Activated naive CD4-positive, alpha-beta T cell treated with anti-CD3 and anti-CD28 coated beads for 36 hours (primary cell): ENCODE measurements at regions not wholly inside any gene's neighbourhood (a gene's known extent, or its start where the extent isn't known, plus 50 kb on each side); places are given as distances from the start of the nearest gene placed in this dataset.
A peak's percentile ranks its signal among the peaks of the same experiment; 100 is the strongest.

ENCODE experiments used
- CTCF ChIA-PET: fragments of 350-600 bp; sonication (Branson Sonifier 250); formaldehyde crosslinking; loops from one replicate; lab custom pipeline; 2021; ENCODE audit warnings: antibody characterized with exemption; lab: Charles Lee
- DNase-seq: peaks from one replicate; pipeline ENCODE4 v3.0.0-alpha.2; 2020
- H3K27ac Mint-ChIP-seq: one replicate; pipeline ENCODE4 v1.8.0; 2021; ENCODE audit warnings: mild to moderate bottlenecking, mixed read lengths
- H3K27me3 Mint-ChIP-seq: one replicate; pipeline ENCODE4 v1.8.0; 2021; ENCODE audit warnings: low read depth, mixed read lengths
- H3K36me3 Mint-ChIP-seq: one replicate; pipeline ENCODE4 v1.8.0; 2021; ENCODE audit warnings: low read depth, mixed read lengths
- H3K4me1 Mint-ChIP-seq: one replicate; pipeline ENCODE4 v1.8.0; 2021; ENCODE audit warnings: low read depth, mixed read lengths
- H3K4me3 Mint-ChIP-seq: one replicate; pipeline ENCODE4 v1.8.0; 2021; ENCODE audit warnings: mild to moderate bottlenecking, moderate library complexity, mixed read lengths
- H3K9me3 Mint-ChIP-seq: one replicate; pipeline ENCODE4 v1.8.0; 2021; ENCODE audit warnings: mixed read lengths
- intact Hi-C: fragments of 100-400 bp; cut with micrococcal nuclease; formaldehyde crosslinking; loops from one replicate; pipeline ENCODE4 v1.15.1; 2023

DNA sequence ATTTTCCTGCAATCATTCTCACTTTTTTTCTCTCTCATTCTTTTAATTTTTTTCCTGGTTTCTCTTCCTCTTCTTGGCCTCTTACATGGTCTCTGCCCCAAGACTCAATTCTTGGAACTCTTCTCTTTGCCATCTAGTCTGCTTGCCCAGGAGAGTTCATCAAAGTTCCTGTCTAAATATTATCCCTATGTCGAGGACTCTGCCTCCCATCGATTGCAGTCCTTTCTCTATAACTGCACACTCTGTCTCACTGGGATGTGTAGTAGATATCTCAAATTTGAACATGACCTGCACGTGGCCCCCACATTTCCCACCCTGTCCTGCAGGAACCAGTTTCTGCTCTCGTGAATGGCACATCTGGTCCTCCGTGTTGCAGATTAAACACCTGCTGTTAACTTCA, 204.7 kb upstream of the TMTC4 start:
- no peak for DNase-seq
- Mint-ChIP-seq H3K4me1 (peaks cover 8% of the 10 kb centered on the region), H3K27me3 (peaks cover 45% of the 10 kb centered on the region), H3K36me3 (no peaks in the 10 kb centered on the region), H3K27ac (no peak overlapping the region), H3K9me3 (peaks cover 1% of the 10 kb centered on the region), H3K4me3 (no peak overlapping the region)
- intact Hi-C loops = loop anchor here (5.0 kb wide), 3 partner anchors 157 to 292 kb away; partner anchors contain the start of gene GGACT
- CTCF ChIA-PET = no interaction called here

DNA sequence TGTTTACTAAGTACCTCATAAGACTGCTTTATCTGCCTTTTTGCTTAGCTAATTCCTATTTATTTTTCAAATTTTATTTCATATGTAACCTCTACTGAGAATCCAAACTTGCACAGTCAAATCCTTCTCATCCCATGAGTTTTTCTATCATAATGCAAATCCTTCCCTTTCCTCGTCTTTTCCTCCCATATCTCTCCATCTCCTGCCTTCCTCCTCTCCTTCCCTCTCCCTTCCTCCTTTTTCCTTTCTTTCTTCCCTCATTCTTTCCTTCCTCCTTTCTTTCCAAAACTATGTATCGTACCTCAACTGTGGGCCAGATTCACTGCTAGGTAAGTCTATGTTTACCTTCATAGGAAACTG, 201.4 kb upstream of the TMTC4 start:
- DNase-seq = no peak
- peaks cover 54% of the 10 kb centered on the region for H3K27me3 Mint-ChIP-seq
- intact Hi-C loops = loop anchor here (5.0 kb wide), 3 partner anchors 154 to 289 kb away; partner anchors contain the start of gene GGACT
- peaks cover 1% of the 10 kb centered on the region for H3K9me3 Mint-ChIP-seq
- no peaks in the 10 kb centered on the region for H3K36me3 Mint-ChIP-seq
- no peak overlapping the region for H3K4me3 Mint-ChIP-seq
- CTCF ChIA-PET = no interaction called here
- peaks cover 8% of the 10 kb centered on the region for H3K4me1 Mint-ChIP-seq
- no peak overlapping the region for H3K27ac Mint-ChIP-seq

DNA sequence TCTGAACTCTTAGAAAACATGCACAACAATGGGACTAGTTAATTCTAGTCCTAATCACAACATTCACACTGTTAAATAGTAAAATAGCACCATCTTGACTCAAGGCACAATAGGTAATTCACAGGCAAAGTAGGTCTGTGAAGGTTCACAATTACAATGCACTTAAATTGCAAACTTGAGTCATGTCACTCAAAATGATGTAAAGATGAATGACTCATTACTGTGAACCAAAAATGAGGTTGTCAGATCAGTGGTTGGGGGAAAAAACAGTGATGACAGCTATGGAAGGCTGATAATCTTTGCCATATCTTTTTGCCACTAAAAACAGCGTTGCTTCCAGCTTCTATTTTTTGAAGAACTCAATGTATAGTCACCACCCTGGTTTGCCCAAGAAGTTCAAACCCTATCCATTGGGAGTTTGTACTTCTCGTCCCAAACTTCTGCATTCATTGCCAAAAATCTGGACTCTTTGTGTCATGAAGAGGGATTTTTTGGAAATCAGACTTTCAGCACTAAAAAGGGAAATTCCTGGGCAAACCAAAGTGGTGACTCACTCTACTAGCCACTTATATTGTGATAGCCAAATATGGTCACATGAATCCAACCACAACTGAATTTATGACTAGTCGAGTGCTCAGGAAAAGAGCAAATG, 200.9 kb upstream of the TMTC4 start:
- no peaks in the 10 kb centered on the region for H3K36me3 Mint-ChIP-seq
- peaks cover 1% of the 10 kb centered on the region for H3K9me3 Mint-ChIP-seq
- H3K27me3 Mint-ChIP-seq = peaks cover 57% of the 10 kb centered on the region
- peaks cover 8% of the 10 kb centered on the region for H3K4me1 Mint-ChIP-seq
- H3K4me3 Mint-ChIP-seq = no peak overlapping the region
- CTCF ChIA-PET = no interaction called here
- DNase-seq = peak; percentile 31
- peak overlapping the region; percentile 64 for H3K27ac Mint-ChIP-seq
- intact Hi-C loops = loop anchor here (1.0 to 5.0 kb wide), 4 partner anchors 153 to 288 kb away; partner anchors contain the start of gene GGACT

DNA sequence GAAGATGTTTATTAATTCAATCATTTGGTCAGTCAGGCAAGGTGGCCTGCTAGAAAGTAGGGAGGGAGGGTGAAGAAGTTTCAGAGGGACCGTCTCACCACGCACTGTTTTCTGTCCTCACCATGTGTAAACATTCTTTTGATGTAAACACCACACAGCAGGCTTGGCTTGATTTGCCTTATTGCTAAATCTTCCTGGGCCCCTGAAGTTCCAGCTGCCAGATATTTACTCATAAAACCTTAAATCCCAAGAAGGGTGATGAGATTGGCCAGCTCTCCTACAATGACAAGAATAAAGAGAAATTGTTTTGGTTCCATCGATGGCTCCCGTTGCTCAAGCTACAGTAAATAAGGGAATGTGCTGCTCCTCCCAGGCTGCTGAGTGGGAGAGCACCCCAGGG, 198.2 kb upstream of the TMTC4 start:
- CTCF ChIA-PET = no interaction called here
- Mint-ChIP-seq H3K27ac (no peak overlapping the region), H3K36me3 (no peaks in the 10 kb centered on the region), H3K4me1 (peaks cover 8% of the 10 kb centered on the region), H3K9me3 (peaks cover 3% of the 10 kb centered on the region), H3K27me3 (peaks cover 41% of the 10 kb centered on the region), H3K4me3 (no peak overlapping the region)
- intact Hi-C loops = no loop called here
- DNase-seq = no peak

DNA sequence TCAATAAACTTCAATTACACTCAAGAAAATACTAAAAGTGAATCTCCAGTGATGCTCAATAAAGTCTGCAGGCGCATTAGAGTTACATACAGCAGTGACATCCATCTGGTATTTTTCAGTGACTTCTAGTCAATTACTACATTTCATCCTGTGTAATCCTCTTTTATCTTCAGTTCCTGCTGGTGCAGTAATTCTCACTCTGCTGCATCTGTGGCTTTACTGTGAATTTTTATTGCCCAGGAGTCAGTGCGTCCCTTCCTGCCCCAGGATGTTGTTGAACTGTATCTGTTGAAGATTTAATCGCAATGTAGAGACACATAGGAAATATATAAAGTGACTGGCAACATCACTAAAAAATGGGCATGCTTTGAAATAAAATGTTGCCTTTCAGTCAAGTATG, 196.3 kb upstream of the TMTC4 start:
- CTCF ChIA-PET = no interaction called here
- no peak overlapping the region for H3K4me3 Mint-ChIP-seq
- H3K27me3 Mint-ChIP-seq = peaks cover 27% of the 10 kb centered on the region
- peaks cover 18% of the 10 kb centered on the region for H3K9me3 Mint-ChIP-seq
- intact Hi-C loops = no loop called here
- DNase-seq = no peak
- peaks cover 4% of the 10 kb centered on the region for H3K4me1 Mint-ChIP-seq
- H3K36me3 Mint-ChIP-seq = no peaks in the 10 kb centered on the region
- H3K27ac Mint-ChIP-seq = no peak overlapping the region

DNA sequence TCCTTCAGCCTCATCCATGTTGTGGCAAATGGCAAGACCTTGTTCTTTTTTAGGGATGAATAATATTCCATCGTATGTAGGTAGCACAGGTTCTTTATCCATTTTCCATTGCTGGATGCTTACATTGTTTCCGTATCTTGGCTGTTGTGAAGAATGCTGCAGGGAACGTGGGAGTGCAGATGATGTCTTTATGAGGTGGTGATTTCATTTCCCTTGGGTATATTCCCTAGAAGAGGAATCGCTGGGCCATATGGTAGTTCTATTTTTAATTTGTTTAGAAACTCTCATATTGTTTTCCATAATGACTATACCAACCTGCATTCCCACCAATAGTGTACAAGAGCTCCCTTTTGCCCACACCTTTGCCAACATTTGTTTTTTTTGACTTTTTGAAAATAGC, 186.3 kb upstream of the TMTC4 start:
- no peak overlapping the region for H3K4me3 Mint-ChIP-seq
- CTCF ChIA-PET = interaction anchor here (0.6 kb wide), 1 partner anchor 120 kb away, joined by 3 read pairs; no protein-coding TSS in a partner anchor

DNA sequence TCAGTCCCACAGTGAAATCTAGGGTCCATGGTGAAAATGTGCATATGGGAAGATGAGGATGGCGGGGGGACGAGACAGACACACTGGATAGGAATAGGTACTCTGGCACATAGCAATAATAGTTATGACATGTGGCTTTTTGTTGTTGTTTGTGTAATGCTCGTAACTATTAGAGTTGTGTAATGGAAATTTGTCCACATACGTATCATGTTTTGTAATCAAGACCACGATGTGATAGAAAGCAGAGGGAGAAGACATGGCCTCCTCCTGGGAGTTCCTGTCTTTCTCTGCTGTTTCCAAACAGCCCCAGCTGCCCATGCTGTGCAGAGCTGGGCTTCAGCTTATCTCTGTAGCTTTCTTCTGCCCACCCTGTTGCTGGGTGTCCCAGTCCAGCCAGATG, 185.3 kb upstream of the TMTC4 start:
- intact Hi-C loops = no loop called here
- Mint-ChIP-seq H3K4me1 (no peaks in the 10 kb centered on the region), H3K27ac (no peak overlapping the region), H3K36me3 (no peaks in the 10 kb centered on the region), H3K4me3 (no peak overlapping the region), H3K27me3 (peaks cover 7% of the 10 kb centered on the region), H3K9me3 (peaks cover 1% of the 10 kb centered on the region)
- no peak for DNase-seq
- CTCF ChIA-PET = no interaction called here

More for the DNA sequence above, 186.3 kb upstream of the TMTC4 start:
- DNase-seq = no peak
- Mint-ChIP-seq H3K27me3 (peaks cover 8% of the 10 kb centered on the region), H3K4me1 (no peaks in the 10 kb centered on the region), H3K9me3 (peaks cover 3% of the 10 kb centered on the region), H3K27ac (no peak overlapping the region), H3K36me3 (no peaks in the 10 kb centered on the region)
- intact Hi-C loops = no loop called here

DNA sequence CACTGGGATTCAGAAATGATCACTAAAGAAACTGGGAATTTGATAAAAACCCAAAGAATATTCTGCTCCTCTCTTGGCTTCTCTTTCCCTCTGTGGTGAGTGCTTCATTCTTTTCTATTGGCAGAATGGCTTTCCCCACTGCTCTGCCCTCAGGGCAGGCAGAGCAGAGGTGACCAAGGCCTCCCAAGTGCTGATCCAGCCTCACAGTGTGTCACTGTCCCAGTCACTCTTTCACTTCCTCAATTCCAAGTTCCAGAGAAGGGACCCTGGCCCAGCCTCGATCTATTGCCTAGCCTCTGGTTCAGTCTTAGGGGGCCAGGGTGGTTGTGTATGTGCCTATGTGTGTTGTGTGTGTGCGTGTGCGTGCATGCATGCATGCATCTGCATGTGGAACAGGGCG, 180.6 kb upstream of the TMTC4 start:
- no peak overlapping the region for H3K27ac Mint-ChIP-seq
- intact Hi-C loops = no loop called here
- no peaks in the 10 kb centered on the region for H3K36me3 Mint-ChIP-seq
- H3K27me3 Mint-ChIP-seq = peaks cover 7% of the 10 kb centered on the region
- H3K9me3 Mint-ChIP-seq = peaks cover under 1% of the 10 kb centered on the region
- no peak overlapping the region for H3K4me3 Mint-ChIP-seq
- no peaks in the 10 kb centered on the region for H3K4me1 Mint-ChIP-seq
- CTCF ChIA-PET = no interaction called here
- no peak for DNase-seq

DNA sequence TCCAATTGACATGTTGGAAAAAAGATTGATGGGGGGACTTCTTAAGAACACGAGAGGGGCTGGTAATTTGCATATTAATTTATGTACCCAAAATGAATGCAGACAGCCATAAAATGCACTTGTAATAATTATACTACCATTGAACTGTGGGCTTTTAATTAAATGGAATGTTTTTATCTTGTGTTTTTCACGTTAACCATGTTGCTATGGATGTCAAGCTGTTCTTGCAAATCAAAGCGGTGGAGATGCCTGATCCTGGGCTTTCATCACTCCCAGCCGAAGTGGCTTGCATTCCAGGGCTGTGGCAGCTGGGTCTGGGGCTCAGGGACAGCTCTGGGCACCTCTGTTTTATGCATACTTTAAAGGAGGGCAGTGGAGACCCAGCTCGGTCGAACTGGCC, 179.4 kb upstream of the TMTC4 start:
- no peak for DNase-seq
- Mint-ChIP-seq H3K4me1 (no peaks in the 10 kb centered on the region), H3K27me3 (peaks cover 7% of the 10 kb centered on the region), H3K4me3 (no peak overlapping the region), H3K27ac (no peak overlapping the region), H3K36me3 (no peaks in the 10 kb centered on the region), H3K9me3 (peaks cover 2% of the 10 kb centered on the region)
- CTCF ChIA-PET = interaction anchor here (0.6 kb wide), 1 partner anchor 8 kb away, joined by 3 read pairs; no protein-coding TSS in a partner anchor
- intact Hi-C loops = no loop called here

DNA sequence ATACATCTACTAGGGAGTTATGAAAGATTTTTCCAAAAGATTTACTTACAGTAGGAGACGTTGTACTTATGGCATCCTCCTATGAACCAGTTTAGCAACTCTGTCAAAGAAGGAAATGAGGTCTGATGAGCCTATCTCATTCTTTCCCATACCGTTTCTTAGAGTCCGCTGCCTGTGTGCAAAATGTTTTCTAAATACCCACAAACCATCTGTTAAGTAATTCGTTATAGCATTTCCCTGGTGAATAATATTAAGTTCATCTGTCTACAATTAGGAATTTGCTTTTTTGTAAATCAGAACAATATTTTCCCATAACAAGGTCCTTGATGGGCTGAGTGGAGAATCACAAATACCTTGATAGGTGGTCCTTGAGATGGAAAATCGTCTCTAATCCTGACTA, 178.8 kb upstream of the TMTC4 start:
- Mint-ChIP-seq H3K9me3 (peaks cover 2% of the 10 kb centered on the region), H3K27ac (no peak overlapping the region), H3K36me3 (no peaks in the 10 kb centered on the region), H3K4me3 (no peak overlapping the region), H3K4me1 (no peaks in the 10 kb centered on the region), H3K27me3 (peaks cover 7% of the 10 kb centered on the region)
- DNase-seq = no peak
- CTCF ChIA-PET = no interaction called here
- intact Hi-C loops = no loop called here

DNA sequence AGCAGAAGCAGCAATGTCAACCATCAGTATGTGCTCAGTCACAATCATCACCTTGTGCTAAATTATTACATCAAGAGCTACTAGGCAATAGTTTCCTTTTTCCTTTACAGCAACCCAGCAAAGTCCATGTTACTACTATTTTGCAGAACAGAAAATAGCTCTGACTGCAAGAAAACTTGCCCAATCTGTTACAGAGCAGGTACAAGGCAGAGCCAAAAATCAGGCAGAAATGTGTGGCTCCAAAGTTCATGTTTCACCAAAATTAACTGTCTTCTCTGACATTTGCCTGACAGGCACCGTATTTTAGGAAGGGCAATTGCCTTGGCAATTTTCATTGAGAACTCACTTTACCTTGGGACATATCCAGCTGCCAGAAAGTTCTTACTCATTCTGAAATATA, 177.6 kb upstream of the TMTC4 start:
- Mint-ChIP-seq H3K9me3 (peaks cover 2% of the 10 kb centered on the region), H3K27ac (no peak overlapping the region), H3K4me3 (no peak overlapping the region), H3K4me1 (no peaks in the 10 kb centered on the region), H3K27me3 (peaks cover 7% of the 10 kb centered on the region), H3K36me3 (no peaks in the 10 kb centered on the region)
- no peak for DNase-seq
- CTCF ChIA-PET = no interaction called here
- intact Hi-C loops = no loop called here

DNA sequence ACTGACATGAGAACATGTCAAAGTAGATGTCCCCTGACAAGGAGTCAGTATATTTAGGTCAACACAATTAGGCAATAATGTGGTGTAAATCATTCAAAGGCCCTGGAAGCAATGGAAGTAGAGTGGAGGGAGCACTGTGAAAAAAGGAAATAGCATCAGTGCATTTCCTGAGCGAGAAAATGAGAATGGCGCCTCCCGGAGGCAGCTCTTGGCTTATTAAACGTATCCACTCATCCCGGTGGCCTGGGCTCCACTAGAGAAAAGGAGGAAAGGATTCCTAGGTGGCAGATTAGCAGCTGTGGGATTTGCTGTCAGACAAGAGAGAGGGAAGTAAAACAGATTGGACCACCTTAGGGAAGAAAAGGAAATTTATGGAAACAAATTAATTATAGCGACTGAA, 173.7 kb upstream of the TMTC4 start:
- Mint-ChIP-seq H3K4me1 (no peaks in the 10 kb centered on the region), H3K27ac (no peak overlapping the region), H3K36me3 (no peaks in the 10 kb centered on the region), H3K4me3 (no peak overlapping the region), H3K9me3 (peaks cover 2% of the 10 kb centered on the region), H3K27me3 (peaks cover 2% of the 10 kb centered on the region)
- CTCF ChIA-PET = no interaction called here
- intact Hi-C loops = no loop called here
- peak; percentile 9 for DNase-seq

DNA sequence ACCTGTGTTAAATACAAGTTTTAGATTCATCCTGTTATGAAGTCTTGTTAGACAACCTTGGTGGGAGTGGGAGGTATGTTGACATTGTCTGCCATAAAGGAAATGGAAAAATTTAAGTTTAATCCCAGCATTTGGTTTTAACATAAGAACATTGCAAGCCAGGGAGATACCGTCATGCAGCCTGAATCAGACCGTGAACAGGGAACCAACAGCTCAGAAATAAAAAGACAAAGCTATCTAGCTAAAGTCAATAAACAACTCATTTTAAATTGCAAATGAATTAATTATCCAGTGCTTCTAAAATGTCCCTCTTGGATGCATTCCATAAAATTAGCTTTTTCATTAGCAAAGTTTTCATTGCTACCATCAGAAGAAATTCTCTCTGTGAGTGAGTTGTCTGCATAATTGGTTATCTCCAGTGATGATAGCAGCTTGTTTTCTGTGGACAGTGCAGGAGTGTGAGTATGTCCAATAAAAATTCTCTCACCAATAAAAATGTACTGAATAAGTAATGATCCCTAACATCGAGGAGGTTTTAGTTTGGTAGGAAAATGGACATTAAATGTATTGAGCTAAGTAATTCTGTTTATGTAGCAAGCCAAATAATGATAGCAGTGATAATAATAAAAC, 170.6 kb upstream of the TMTC4 start:
- Mint-ChIP-seq H3K27ac (no peak overlapping the region), H3K4me1 (no peaks in the 10 kb centered on the region), H3K36me3 (no peaks in the 10 kb centered on the region), H3K27me3 (peaks cover 3% of the 10 kb centered on the region), H3K9me3 (peaks cover 2% of the 10 kb centered on the region), H3K4me3 (no peak overlapping the region)
- CTCF ChIA-PET = interaction anchor here (0.6 kb wide), 2 partner anchors 9 to 1028 kb away, joined by 3 to 6 read pairs; no protein-coding TSS in a partner anchor
- intact Hi-C loops = no loop called here
- DNase-seq = no peak
